ENCODE measurements at regions not wholly inside any gene's neighbourhood (a gene's known extent, or its start where the extent isn't known, plus 50 kb on each side); places are given as distances from the start of the nearest gene placed in this dataset.

DNA sequence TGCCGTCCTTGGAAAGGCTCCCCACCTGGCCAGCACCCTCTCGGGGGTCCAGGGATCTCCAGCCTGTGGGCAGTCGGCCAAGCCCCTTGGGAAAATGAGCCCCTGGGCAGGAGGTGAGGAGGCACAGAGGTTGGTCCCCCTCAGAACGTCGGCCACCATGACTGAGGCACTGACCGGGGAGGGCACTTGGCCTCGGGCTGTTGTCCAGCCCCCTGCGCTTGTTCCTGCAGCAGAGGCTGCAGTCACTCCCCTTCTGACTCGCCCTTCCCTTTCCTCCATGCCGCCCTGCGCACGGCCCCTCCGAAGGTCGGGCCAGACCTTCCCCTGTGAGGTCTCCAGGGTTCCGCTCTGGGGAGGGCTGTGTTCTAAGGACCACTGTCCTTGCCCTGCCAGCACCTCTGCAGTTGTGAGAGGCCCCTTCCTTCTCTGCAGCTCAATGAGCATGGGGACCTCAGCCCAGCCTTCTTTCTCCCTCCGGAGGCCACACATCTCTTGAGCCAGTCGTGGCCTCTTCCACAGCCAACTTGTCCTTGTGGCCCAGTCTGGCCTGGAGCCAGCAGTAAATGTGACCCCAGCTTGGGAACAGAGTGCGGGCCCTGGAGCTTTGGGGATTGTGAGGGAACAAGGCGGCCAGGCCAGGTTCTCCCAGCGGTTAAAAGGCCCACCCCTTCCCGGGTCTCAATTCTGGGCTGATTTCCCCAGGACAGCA, 195.5 kb downstream of the DLL1 start:
- no peak for TF ChIP-seq POLR2AphosphoS5 (IDR thresholded peaks at IDR 0.05)
- TF ChIP-seq, protein P1, sequence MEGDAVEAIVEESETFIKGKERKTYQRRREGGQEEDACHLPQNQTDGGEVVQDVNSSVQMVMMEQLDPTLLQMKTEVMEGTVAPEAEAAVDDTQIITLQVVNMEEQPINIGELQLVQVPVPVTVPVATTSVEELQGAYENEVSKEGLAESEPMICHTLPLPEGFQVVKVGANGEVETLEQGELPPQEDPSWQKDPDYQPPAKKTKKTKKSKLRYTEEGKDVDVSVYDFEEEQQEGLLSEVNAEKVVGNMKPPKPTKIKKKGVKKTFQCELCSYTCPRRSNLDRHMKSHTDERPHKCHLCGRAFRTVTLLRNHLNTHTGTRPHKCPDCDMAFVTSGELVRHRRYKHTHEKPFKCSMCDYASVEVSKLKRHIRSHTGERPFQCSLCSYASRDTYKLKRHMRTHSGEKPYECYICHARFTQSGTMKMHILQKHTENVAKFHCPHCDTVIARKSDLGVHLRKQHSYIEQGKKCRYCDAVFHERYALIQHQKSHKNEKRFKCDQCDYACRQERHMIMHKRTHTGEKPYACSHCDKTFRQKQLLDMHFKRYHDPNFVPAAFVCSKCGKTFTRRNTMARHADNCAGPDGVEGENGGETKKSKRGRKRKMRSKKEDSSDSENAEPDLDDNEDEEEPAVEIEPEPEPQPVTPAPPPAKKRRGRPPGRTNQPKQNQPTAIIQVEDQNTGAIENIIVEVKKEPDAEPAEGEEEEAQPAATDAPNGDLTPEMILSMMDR (IDR thresholded peaks at IDR 0.05), result no peak

Measured in gastroesophageal sphincter (tissue), 3 donors.